Spleen (tissue), 7 donors: ENCODE measurements at regions not wholly inside any gene's neighbourhood (a gene's known extent, or its start where the extent isn't known, plus 50 kb on each side); places are given as distances from the start of the nearest gene placed in this dataset.

Experiments
- POLR2A ChIP-seq, 3 donors: fragments of 450-650 bp; IDR thresholded peaks; one replicate each; pipeline ENCODE4 v1.5.1; 2017; ENCODE audit warnings: antibody characterized with exemption in 3 of 3, mild to moderate bottlenecking in 1 of 3
- POLR2AphosphoS5 ChIP-seq, 3 donors: sonication (generic); formaldehyde crosslinking; IDR thresholded peaks; one replicate each; pipeline ENCODE4 v1.5.1; 2017; ENCODE audit warnings: antibody characterized with exemption in 3 of 3
- TF ChIP-seq, protein P1 (sequence below), 11 experiments: fragments of 200-600 bp in 7 of 11; fragments of 450-650 bp in 4 of 11; sonication (generic) in 4 of 11; IDR thresholded peaks in 8 of 11; conservative IDR thresholded peaks in 3 of 11; 1 replicate in 7 of 11; 2 replicates in 4 of 11; pipeline versions ENCODE4 v1.4.0 to v1.8.0; 2016 to 2021; ENCODE audit warnings: antibody characterized with exemption in 11 of 11, inconsistent platforms in 4 of 11, mild to moderate bottlenecking in 1 of 11
- donor health status: DM: no; HTN: no; CAD: no; lungs with moderate emphysema.
- donor health status: DM: no; HTN: no; CAD: no.
- donor health status: DM: no; HTN: no; CAD: no.

DNA sequence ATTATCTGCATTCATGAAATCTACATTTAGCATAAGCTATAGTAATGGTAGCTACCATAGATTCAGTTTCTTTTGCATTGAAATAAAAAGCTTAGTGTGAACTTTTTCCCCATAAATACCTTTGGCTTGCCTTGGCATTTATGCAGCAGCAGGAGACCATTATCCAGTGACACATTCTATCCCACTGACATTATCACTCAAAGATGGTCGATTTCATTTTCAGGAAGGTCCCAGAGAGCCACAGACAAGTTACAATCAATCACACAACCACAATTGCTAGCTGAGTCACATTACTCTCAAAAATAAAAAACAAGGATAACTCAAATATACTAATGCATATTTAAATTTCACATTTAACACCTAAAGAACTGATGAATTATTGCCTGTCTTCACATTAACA lies 512.7 kb upstream of the CDH2 start:
- TF ChIP-seq, protein P1, sequence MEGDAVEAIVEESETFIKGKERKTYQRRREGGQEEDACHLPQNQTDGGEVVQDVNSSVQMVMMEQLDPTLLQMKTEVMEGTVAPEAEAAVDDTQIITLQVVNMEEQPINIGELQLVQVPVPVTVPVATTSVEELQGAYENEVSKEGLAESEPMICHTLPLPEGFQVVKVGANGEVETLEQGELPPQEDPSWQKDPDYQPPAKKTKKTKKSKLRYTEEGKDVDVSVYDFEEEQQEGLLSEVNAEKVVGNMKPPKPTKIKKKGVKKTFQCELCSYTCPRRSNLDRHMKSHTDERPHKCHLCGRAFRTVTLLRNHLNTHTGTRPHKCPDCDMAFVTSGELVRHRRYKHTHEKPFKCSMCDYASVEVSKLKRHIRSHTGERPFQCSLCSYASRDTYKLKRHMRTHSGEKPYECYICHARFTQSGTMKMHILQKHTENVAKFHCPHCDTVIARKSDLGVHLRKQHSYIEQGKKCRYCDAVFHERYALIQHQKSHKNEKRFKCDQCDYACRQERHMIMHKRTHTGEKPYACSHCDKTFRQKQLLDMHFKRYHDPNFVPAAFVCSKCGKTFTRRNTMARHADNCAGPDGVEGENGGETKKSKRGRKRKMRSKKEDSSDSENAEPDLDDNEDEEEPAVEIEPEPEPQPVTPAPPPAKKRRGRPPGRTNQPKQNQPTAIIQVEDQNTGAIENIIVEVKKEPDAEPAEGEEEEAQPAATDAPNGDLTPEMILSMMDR (IDR thresholded peaks at IDR 0.05 in 8 of 11, conservative IDR thresholded peaks at IDR 0.05 in 3 of 11), result no peak
- TF ChIP-seq POLR2A (IDR thresholded peaks at IDR 0.05), result no peak
- TF ChIP-seq POLR2AphosphoS5 (IDR thresholded peaks at IDR 0.05), result no peak
